DOHH2 (cell line): ENCODE measurements at regions not wholly inside any gene's neighbourhood (a gene's known extent, or its start where the extent isn't known, plus 50 kb on each side); places are given as distances from the start of the nearest gene placed in this dataset.

Experiments
- EZH2phosphoT487 ChIP-seq: fragments of 200-600 bp; sonication (generic); IDR thresholded peaks from 2 replicates; pipeline ENCODE4 v1.6.1; 2017; ENCODE audit warnings: borderline replicate concordance, mild to moderate bottlenecking, antibody characterized with exemption, low read length, moderate library complexity, mixed read lengths
- TF ChIP-seq, protein P1 (sequence below): fragments of 200-600 bp; sonication (generic); IDR thresholded peaks from one replicate; pipeline ENCODE4 v1.5.1; 2014; ENCODE audit warnings: antibody characterized with exemption, mild to moderate bottlenecking, low read depth, low read length; ENCODE audit not compliant: poor library complexity, severe bottlenecking

DNA sequence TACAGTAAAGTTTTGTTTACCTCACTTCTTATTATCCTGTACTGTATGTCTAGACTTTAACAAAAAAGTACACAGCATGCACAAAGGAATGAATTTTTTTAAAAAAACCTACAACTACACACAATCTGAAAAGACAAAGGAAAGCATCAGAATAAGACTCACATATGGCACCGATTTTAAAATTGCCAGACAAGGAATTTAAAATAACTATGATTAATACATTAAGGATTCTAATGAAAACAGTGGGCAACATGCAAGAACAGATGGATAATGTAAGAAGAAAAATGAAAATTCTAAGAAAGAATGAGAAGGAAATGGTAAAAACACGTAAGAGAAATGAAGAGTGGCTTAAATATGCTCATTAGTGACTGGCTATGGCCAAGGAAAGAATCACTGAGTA is 638.2 kb downstream of the FBXO15 start:
- TF ChIP-seq, protein P1, sequence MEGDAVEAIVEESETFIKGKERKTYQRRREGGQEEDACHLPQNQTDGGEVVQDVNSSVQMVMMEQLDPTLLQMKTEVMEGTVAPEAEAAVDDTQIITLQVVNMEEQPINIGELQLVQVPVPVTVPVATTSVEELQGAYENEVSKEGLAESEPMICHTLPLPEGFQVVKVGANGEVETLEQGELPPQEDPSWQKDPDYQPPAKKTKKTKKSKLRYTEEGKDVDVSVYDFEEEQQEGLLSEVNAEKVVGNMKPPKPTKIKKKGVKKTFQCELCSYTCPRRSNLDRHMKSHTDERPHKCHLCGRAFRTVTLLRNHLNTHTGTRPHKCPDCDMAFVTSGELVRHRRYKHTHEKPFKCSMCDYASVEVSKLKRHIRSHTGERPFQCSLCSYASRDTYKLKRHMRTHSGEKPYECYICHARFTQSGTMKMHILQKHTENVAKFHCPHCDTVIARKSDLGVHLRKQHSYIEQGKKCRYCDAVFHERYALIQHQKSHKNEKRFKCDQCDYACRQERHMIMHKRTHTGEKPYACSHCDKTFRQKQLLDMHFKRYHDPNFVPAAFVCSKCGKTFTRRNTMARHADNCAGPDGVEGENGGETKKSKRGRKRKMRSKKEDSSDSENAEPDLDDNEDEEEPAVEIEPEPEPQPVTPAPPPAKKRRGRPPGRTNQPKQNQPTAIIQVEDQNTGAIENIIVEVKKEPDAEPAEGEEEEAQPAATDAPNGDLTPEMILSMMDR = no peak
- no peak for TF ChIP-seq EZH2phosphoT487
